Activated CD8-positive, alpha-beta T cell treated with anti-CD3 and anti-CD28 coated beads, Interleukin-2, amount 10 ng/mL, durations not matched to agents 7 days and 5 days (primary cell): ENCODE measurements at regions not wholly inside any gene's neighbourhood (a gene's known extent, or its start where the extent isn't known, plus 50 kb on each side); places are given as distances from the start of the nearest gene placed in this dataset.

Experiments
- ATAC-seq: fragments of 150-1000 bp; cut with Tn5 transposase; one replicate; pipeline ENCODE4 v1.10.0; 2021; ENCODE audit warnings: moderate library complexity
- CTCF ChIA-PET: fragments of 350-600 bp; sonication (Branson Sonifier 250); formaldehyde crosslinking; loops from one replicate; lab custom pipeline; 2021; ENCODE audit warnings: antibody characterized with exemption; lab: Charles Lee
- POLR2A ChIA-PET: fragments of 350-600 bp; sonication (Branson Sonifier 250); formaldehyde crosslinking; loops from one replicate; lab custom pipeline; 2021; ENCODE audit warnings: antibody characterized with exemption; lab: Charles Lee
- DNase-seq: peaks from one replicate; pipeline ENCODE4 v3.0.0-alpha.2; 2020
- H3K27ac Mint-ChIP-seq: one replicate; pipeline ENCODE4 v1.8.0; 2021; ENCODE audit warnings: mild to moderate bottlenecking, mixed read lengths
- H3K27me3 Mint-ChIP-seq: one replicate; pipeline ENCODE4 v1.8.0; 2021; ENCODE audit warnings: low read depth, mixed read lengths
- H3K36me3 Mint-ChIP-seq: one replicate; pipeline ENCODE4 v1.8.0; 2021; ENCODE audit warnings: low read depth, mixed read lengths
- H3K4me1 Mint-ChIP-seq: one replicate; pipeline ENCODE4 v1.8.0; 2021; ENCODE audit warnings: low read depth, mixed read lengths
- H3K4me3 Mint-ChIP-seq: one replicate; pipeline ENCODE4 v1.8.0; 2021; ENCODE audit warnings: mild to moderate bottlenecking, mixed read lengths
- H3K9me3 Mint-ChIP-seq: one replicate; pipeline ENCODE4 v1.8.0; 2022; ENCODE audit warnings: mixed read lengths; ENCODE audit not compliant: insufficient read depth

DNA sequence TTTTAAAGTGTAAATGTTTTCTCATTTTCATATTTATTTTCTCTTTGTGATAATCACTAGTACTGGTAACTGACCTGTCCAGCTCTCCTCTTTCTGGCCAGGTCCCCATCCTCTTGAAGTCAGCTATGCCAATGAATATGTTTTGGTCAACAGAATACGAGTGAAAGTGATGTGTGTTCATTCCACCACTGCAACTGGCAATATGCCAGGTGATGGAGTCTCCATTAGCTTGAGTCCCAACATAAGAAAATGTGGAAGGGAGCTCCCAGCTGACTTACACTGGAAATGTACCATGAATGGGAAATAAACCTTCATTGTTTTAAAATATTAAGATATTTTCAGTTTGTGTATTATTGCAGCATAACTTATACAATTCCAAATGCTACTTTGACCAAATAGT lies 75.8 kb downstream of the CCDC34 start:
- no peak for DNase-seq
- no peaks in the 10 kb centered on the region for H3K36me3 Mint-ChIP-seq
- H3K4me1 Mint-ChIP-seq, result no peaks in the 10 kb centered on the region
- ChIA-PET CTCF (interaction anchor here (1.4 kb wide), 1 partner anchor 9 kb away, joined by 3 read pairs; no protein-coding TSS in a partner anchor), POLR2A (no interaction called here)
- H3K9me3 Mint-ChIP-seq, result peaks cover 14% of the 10 kb centered on the region
- no peaks in the 10 kb centered on the region for H3K27me3 Mint-ChIP-seq
- ATAC-seq, result no peak
- H3K27ac Mint-ChIP-seq, result no peak overlapping the region
- no peak overlapping the region for H3K4me3 Mint-ChIP-seq

DNA sequence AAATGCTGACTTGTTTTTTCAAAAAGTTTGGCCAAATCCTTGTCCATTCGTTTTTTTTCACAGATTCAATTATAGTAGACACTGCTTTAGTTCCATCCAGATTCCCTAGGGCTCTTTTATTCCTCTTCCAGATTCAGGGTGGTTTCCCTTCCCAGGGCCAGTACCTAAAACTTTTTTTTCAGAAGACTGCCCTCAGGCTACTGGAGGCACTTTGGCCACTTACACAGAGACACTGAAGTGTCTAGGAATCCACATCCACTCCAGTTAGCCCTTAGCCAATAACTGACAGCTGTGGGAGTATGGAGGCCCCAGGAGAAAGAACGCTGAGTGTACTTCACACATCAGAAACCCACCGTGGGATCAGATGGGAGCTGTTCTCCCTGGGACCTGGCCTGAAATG lies 77.3 kb downstream of the CCDC34 start:
- no peak overlapping the region for H3K4me3 Mint-ChIP-seq
- no peak for ATAC-seq
- CTCF ChIA-PET, result no interaction called here
- no peaks in the 10 kb centered on the region for H3K36me3 Mint-ChIP-seq
- H3K27ac Mint-ChIP-seq, result no peak overlapping the region
- DNase-seq, result no peak
- POLR2A ChIA-PET, result no interaction called here
- H3K27me3 Mint-ChIP-seq, result no peaks in the 10 kb centered on the region
- peaks cover 2% of the 10 kb centered on the region for H3K9me3 Mint-ChIP-seq
- H3K4me1 Mint-ChIP-seq, result no peaks in the 10 kb centered on the region

DNA sequence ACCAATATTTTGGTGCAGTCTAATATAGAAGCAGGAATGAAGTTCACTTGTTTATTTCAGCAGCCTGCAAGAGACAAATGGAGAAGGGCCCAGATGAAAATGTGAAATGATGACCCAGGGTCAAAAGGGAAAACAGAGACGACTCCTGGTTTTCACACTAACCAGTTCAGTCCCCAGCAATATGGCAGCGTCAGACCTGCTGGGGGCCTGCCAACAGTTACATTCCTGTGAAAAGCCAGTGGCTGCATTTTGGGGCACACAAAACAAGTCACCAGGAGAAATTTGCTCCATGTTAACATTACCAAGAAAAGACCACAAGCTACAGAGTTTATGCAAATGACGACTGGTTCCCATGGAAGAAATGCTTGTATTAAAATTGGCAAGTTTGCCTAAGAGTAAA lies 80.2 kb downstream of the CCDC34 start:
- CTCF ChIA-PET, result interaction anchor here (1.0 kb wide), 1 partner anchor 203 kb away, joined by 3 read pairs; no protein-coding TSS in a partner anchor
- Mint-ChIP-seq H3K4me1 (no peaks in the 10 kb centered on the region), H3K27ac (no peak overlapping the region), H3K36me3 (no peaks in the 10 kb centered on the region), H3K27me3 (peaks cover 2% of the 10 kb centered on the region), H3K4me3 (no peak overlapping the region), H3K9me3 (no peaks in the 10 kb centered on the region)
- no peak for ATAC-seq
- POLR2A ChIA-PET, result no interaction called here
- no peak for DNase-seq

- Mint-ChIP-seq H3K4me1 (no peaks in the 10 kb centered on the region), H3K27ac (no peak overlapping the region), H3K27me3 (peaks cover 2% of the 10 kb centered on the region), H3K9me3 (no peaks in the 10 kb centered on the region), H3K4me3 (no peak overlapping the region), H3K36me3 (no peaks in the 10 kb centered on the region)
- no peak for DNase-seq
- ChIA-PET POLR2A (no interaction called here), CTCF (no interaction called here)
- ATAC-seq, result no peak
Observed at GRCh38 chr11:27281740-27282590, 81.0 kb downstream of the CCDC34 start.

DNA sequence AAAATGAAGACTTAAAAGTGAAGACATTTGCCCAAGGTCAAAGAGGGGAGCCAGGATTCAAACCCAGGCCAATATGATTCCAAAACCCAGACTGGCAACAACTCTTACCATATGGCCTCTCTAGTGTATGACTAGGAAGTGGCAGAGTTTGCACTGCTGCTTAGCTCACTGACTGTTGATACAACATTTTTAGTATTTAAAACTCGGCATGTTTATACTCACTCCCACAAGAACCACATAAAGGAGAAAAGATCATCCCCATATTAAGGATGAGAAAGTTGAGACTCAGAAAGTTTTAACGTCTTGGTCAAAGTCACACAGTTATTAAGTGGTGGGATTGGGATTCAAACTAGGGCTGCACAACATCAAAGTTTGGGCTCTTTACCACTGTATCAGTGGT lies 81.7 kb downstream of the CCDC34 start:
- DNase-seq (no peak), ATAC-seq (no peak)
- Mint-ChIP-seq H3K9me3 (no peaks in the 10 kb centered on the region), H3K4me1 (no peaks in the 10 kb centered on the region), H3K27me3 (peaks cover 2% of the 10 kb centered on the region), H3K4me3 (no peak overlapping the region), H3K27ac (no peak overlapping the region), H3K36me3 (no peaks in the 10 kb centered on the region)
- ChIA-PET POLR2A (no interaction called here), CTCF (no interaction called here)

- DNase-seq, result no peak
- Mint-ChIP-seq H3K27me3 (peaks cover 2% of the 10 kb centered on the region), H3K9me3 (no peaks in the 10 kb centered on the region), H3K4me3 (no peak overlapping the region), H3K4me1 (no peaks in the 10 kb centered on the region), H3K27ac (no peak overlapping the region), H3K36me3 (no peaks in the 10 kb centered on the region)
- ChIA-PET CTCF (no interaction called here), POLR2A (no interaction called here)
- ATAC-seq, result no peak
Observed at GRCh38 chr11:27280140-27280539, 82.9 kb downstream of the CCDC34 start.

DNA sequence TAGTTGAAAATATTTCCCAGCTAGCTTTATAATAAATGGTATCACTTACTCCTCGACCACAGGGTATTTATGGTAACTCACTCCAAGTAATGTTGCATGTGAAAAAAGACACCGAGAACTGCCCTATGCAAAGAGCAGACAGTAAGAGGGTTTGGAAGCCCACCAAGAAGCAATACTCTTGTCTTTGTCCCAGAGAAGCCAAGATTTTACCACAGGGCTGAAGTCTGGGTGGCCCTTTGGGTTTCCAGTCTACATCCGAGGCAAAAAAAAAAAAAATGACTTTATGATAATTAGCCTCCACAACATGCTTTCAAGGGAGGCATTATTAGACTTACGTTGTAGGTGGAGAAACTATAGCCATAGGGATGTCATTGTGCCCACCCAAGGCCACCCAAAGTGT lies 83.6 kb downstream of the CCDC34 start:
- no peak for ATAC-seq
- H3K4me3 Mint-ChIP-seq, result no peak overlapping the region
- no peaks in the 10 kb centered on the region for H3K36me3 Mint-ChIP-seq
- H3K27me3 Mint-ChIP-seq, result peaks cover 2% of the 10 kb centered on the region
- ChIA-PET CTCF (no interaction called here), POLR2A (no interaction called here)
- no peak for DNase-seq
- no peak overlapping the region for H3K27ac Mint-ChIP-seq
- H3K9me3 Mint-ChIP-seq, result no peaks in the 10 kb centered on the region
- no peaks in the 10 kb centered on the region for H3K4me1 Mint-ChIP-seq

- no peak for ATAC-seq
- no peak overlapping the region for H3K4me3 Mint-ChIP-seq
- no peak overlapping the region for H3K27ac Mint-ChIP-seq
- no peak for DNase-seq
- no peaks in the 10 kb centered on the region for H3K36me3 Mint-ChIP-seq
- no peaks in the 10 kb centered on the region for H3K9me3 Mint-ChIP-seq
- ChIA-PET CTCF (interaction anchor here (0.7 kb wide), 1 partner anchor 208 kb away, joined by 3 read pairs; no protein-coding TSS in a partner anchor), POLR2A (no interaction called here)
- peaks cover 2% of the 10 kb centered on the region for H3K27me3 Mint-ChIP-seq
- H3K4me1 Mint-ChIP-seq, result no peaks in the 10 kb centered on the region
Observed at GRCh38 chr11:27277843-27278242, 85.2 kb downstream of the CCDC34 start.

GRCh38 chr11:27276141-27276540 lies 86.9 kb downstream of the CCDC34 start:
- Mint-ChIP-seq H3K4me1 (no peaks in the 10 kb centered on the region), H3K9me3 (no peaks in the 10 kb centered on the region), H3K27ac (no peak overlapping the region), H3K36me3 (no peaks in the 10 kb centered on the region), H3K4me3 (no peak overlapping the region), H3K27me3 (peaks cover 2% of the 10 kb centered on the region)
- DNase-seq (no peak), ATAC-seq (no peak)
- ChIA-PET POLR2A (no interaction called here), CTCF (no interaction called here)

GRCh38 chr11:27274854-27275395 lies 88.1 kb downstream of the CCDC34 start:
- no peak for DNase-seq
- POLR2A ChIA-PET, result no interaction called here
- Mint-ChIP-seq H3K4me3 (no peak overlapping the region), H3K9me3 (no peaks in the 10 kb centered on the region), H3K36me3 (no peaks in the 10 kb centered on the region), H3K27ac (no peak overlapping the region), H3K4me1 (no peaks in the 10 kb centered on the region), H3K27me3 (no peaks in the 10 kb centered on the region)
- CTCF ChIA-PET, result no interaction called here
- ATAC-seq, result no peak

DNA sequence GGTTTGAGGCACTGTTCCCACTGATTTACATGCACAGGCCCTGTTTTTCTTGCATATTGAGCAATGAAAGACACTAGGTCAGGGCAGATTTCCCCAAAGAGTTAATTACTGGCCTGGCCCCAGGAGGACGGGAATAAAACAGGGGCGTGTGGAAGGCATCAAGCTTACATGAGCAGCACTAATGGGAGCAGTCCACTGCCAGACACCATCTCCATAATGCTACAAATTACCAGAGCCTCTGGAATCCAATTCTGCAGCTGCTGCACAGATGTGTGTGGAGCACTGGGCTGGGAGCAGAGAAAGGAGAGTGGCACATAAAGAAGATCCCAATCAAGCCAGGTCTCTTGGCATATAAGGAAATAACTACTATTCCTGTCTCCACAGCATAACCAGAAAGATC lies 96.9 kb downstream of the CCDC34 start:
- H3K4me3 Mint-ChIP-seq, result no peak overlapping the region
- H3K4me1 Mint-ChIP-seq, result no peaks in the 10 kb centered on the region
- H3K27me3 Mint-ChIP-seq, result peaks cover 2% of the 10 kb centered on the region
- H3K36me3 Mint-ChIP-seq, result no peaks in the 10 kb centered on the region
- POLR2A ChIA-PET, result no interaction called here
- no peaks in the 10 kb centered on the region for H3K9me3 Mint-ChIP-seq
- DNase-seq, result no peak
- H3K27ac Mint-ChIP-seq, result no peak overlapping the region
- ATAC-seq, result no peak
- CTCF ChIA-PET, result no interaction called here

GRCh38 chr11:27263986-27264385 lies 99.0 kb downstream of the CCDC34 start:
- ATAC-seq, result no peak
- Mint-ChIP-seq H3K27me3 (peaks cover 3% of the 10 kb centered on the region), H3K9me3 (no peaks in the 10 kb centered on the region)

More at GRCh38 chr11:27263986-27264385, 99.0 kb downstream of the CCDC34 start:
- ChIA-PET POLR2A (no interaction called here), CTCF (interaction anchor here (0.7 kb wide), 1 partner anchor 28 kb away, joined by 3 read pairs; no protein-coding TSS in a partner anchor)
- Mint-ChIP-seq H3K4me3 (no peak overlapping the region), H3K27ac (no peak overlapping the region), H3K36me3 (no peaks in the 10 kb centered on the region), H3K4me1 (no peaks in the 10 kb centered on the region)
- DNase-seq, result no peak
